GM12878 (cell line): ENCODE measurements at regions not wholly inside any gene's neighbourhood (a gene's known extent, or its start where the extent isn't known, plus 50 kb on each side); places are given as distances from the start of the nearest gene placed in this dataset.

Experiments used
- ASH2L ChIP-seq: fragments of 300-600, 200-600 bp; sonication (generic); IDR thresholded peaks from 2 replicates; pipeline ENCODE4 v1.6.1; 2017; ENCODE audit warnings: low read depth, mild to moderate bottlenecking, borderline replicate concordance
- ATF2 ChIP-seq: IDR thresholded peaks from 2 replicates; pipeline ENCODE4 v1.6.1; 2012; ENCODE audit warnings: low read length, inconsistent platforms
- BMI1 ChIP-seq: fragments of 450-650 bp; IDR thresholded peaks from 2 replicates; pipeline ENCODE4 v1.6.1; 2016; ENCODE audit warnings: mild to moderate bottlenecking, moderate library complexity, borderline replicate concordance
- BRCA1 ChIP-seq: IDR thresholded peaks from 2 replicates; pipeline ENCODE4 v1.6.1; 2011; ENCODE audit warnings: low read depth, low read length, improper control_type of control experiment
- CHD1 ChIP-seq: IDR thresholded peaks from 2 replicates; pipeline ENCODE4 v1.6.1; 2012; ENCODE audit warnings: low read depth, low read length, improper control_type of control experiment
- DPF2 ChIP-seq: fragments of 450-650 bp; IDR thresholded peaks from 2 replicates; pipeline ENCODE4 v1.6.1; 2017; ENCODE audit warnings: mild to moderate bottlenecking
- EGR1 ChIP-seq, 2 experiments: IDR thresholded peaks; 1 replicate in 1 of 2; 2 replicates in 1 of 2; pipeline ENCODE4 v1.6.1; 2011 to 2012; ENCODE audit warnings: low read depth in 2 of 2, low read length in 2 of 2, borderline replicate concordance in 1 of 2, mild to moderate bottlenecking in 1 of 2, moderate library complexity in 1 of 2
- EP300 ChIP-seq, 2 experiments: fragments of 150-350 bp in 1 of 2; IDR thresholded peaks; 2 replicates each; pipeline ENCODE4 v1.6.1; 2011 to 2012; ENCODE audit warnings: low read depth in 2 of 2, low read length in 2 of 2, borderline replicate concordance in 1 of 2, improper control_type of control experiment in 1 of 2, inconsistent platforms in 1 of 2; ENCODE audit not compliant: control insufficient read depth in 1 of 2
- FOXK2 ChIP-seq: fragments of 450-650 bp; IDR thresholded peaks from 2 replicates; pipeline ENCODE4 v1.6.1; 2017; ENCODE audit warnings: mild to moderate bottlenecking, moderate library complexity
- KDM1A ChIP-seq: fragments of 200-600 bp; sonication (generic); IDR thresholded peaks from 2 replicates; pipeline ENCODE4 v1.6.1; 2016; ENCODE audit warnings: borderline replicate concordance
- KLF5 ChIP-seq: fragments of 450-650 bp; IDR thresholded peaks from 2 replicates; pipeline ENCODE4 v1.6.1; 2014; ENCODE audit warnings: mild to moderate bottlenecking; ENCODE audit not compliant: partially characterized antibody
- MAX ChIP-seq: IDR thresholded peaks from 2 replicates; pipeline ENCODE4 v1.6.1; 2012; ENCODE audit warnings: low read depth, low read length, improper control_type of control experiment
- NFXL1 ChIP-seq: fragments of 450-650 bp; IDR thresholded peaks from 2 replicates; pipeline ENCODE4 v1.6.1; 2017; ENCODE audit warnings: antibody characterized with exemption, mild to moderate bottlenecking, borderline replicate concordance
- NFYB ChIP-seq: IDR thresholded peaks from 2 replicates; pipeline ENCODE4 v1.6.1; 2011; ENCODE audit warnings: low read depth, mild to moderate bottlenecking, low read length, improper control_type of control experiment, moderate library complexity; ENCODE audit not compliant: insufficient read depth
- NKRF ChIP-seq: fragments of 450-650 bp; conservative IDR thresholded peaks from 2 replicates; pipeline ENCODE4 v1.6.1; 2017; ENCODE audit warnings: mild to moderate bottlenecking, moderate library complexity
- NR2C2 ChIP-seq: IDR thresholded peaks from 2 replicates; pipeline ENCODE4 v1.6.1; 2011; ENCODE audit warnings: borderline replicate concordance, low read depth; ENCODE audit not compliant: control insufficient read depth, insufficient read length
- PAX8 ChIP-seq: fragments of 450-650 bp; IDR thresholded peaks from 2 replicates; pipeline ENCODE4 v1.6.1; 2017; ENCODE audit warnings: mild to moderate bottlenecking, moderate library complexity
- RELA ChIP-seq: fragments of 450-650 bp; IDR thresholded peaks from 2 replicates; pipeline ENCODE4 v1.8.0; 2014; ENCODE audit warnings: borderline replicate concordance; ENCODE audit not compliant: partially characterized antibody
- SMC3 ChIP-seq: IDR thresholded peaks from 2 replicates; pipeline ENCODE4 v1.6.1; 2011; ENCODE audit warnings: low read length, improper control_type of control experiment, borderline replicate concordance
- SRF ChIP-seq, 2 experiments: IDR thresholded peaks; 2 replicates each; pipeline ENCODE4 v1.6.1; 2011; ENCODE audit warnings: low read depth in 2 of 2, low read length in 2 of 2, mild to moderate bottlenecking in 1 of 2, moderate library complexity in 1 of 2
- TCF7 ChIP-seq: IDR thresholded peaks from 2 replicates; pipeline ENCODE4 v1.6.1; 2014; ENCODE audit warnings: antibody characterized with exemption, borderline replicate concordance
- WRNIP1 ChIP-seq: IDR thresholded peaks from 2 replicates; pipeline ENCODE4 v1.6.1; 2011; ENCODE audit warnings: low read depth, low read length, improper control_type of control experiment, borderline replicate concordance
- ZBTB11 ChIP-seq: fragments of 450-650 bp; formaldehyde crosslinking; IDR thresholded peaks from 2 replicates; pipeline ENCODE4 v1.5.0; 2022; ENCODE audit warnings: mild to moderate bottlenecking, missing genetic modification characterization
- ZNF384 ChIP-seq: IDR thresholded peaks from 2 replicates; pipeline ENCODE4 v1.6.1; 2012; ENCODE audit warnings: low read depth, mild to moderate bottlenecking, low read length, improper control_type of control experiment, borderline replicate concordance
- ZNF622 ChIP-seq: fragments of 450-650 bp; IDR thresholded peaks from 2 replicates; pipeline ENCODE4 v1.6.1; 2017; ENCODE audit warnings: mild to moderate bottlenecking, inconsistent platforms
- ZSCAN29 ChIP-seq: fragments of 450-650 bp; IDR thresholded peaks from 2 replicates; pipeline ENCODE4 v1.6.1; 2017; ENCODE audit warnings: mild to moderate bottlenecking, moderate library complexity

GRCh38 chr10:52965938-52966401, 193.4 kb upstream of the MBL2 start (continued):
- TF ChIP-seq ASH2L (no peak), ZNF622 (no peak), WRNIP1 (no peak), BMI1 (no peak; the same call in 1 of the 2 replicates), RELA (peak; percentile 93), NKRF (no peak), ATF2 (peak; percentile 56; the same call in 1 of the 2 replicates), CHD1 (no peak), BRCA1 (no peak), ZSCAN29 (no peak), KDM1A (no peak), ZBTB11 (CRISPR knock-in tag) (no peak), FOXK2 (no peak), KLF5 (no peak), PAX8 (no peak), ZNF384 (no peak), DPF2 (peak; percentile 97), EP300 (IDR thresholded peaks at IDR 0.05; ENCODE audit: borderline replicate concordance in 1 of 2, control insufficient read depth in 1 of 2, low read depth in 2 of 2, low read length in 2 of 2) (peak; percentile 85 to 96; a peak in 3 of 4 replicates), EGR1 (IDR thresholded peaks at IDR 0.05; ENCODE audit: borderline replicate concordance in 1 of 2, low read depth in 2 of 2, low read length in 2 of 2) (no peak), SMC3 (no peak), SRF (IDR thresholded peaks at IDR 0.05; ENCODE audit: low read depth in 2 of 2, low read length in 2 of 2) (no peak), NFXL1 (no peak), TCF7 (no peak), NR2C2 (no peak), NFYB (peak; percentile 80), MAX (no peak)
